ENCODE measurements at regions not wholly inside any gene's neighbourhood (a gene's known extent, or its start where the extent isn't known, plus 50 kb on each side); places are given as distances from the start of the nearest gene placed in this dataset.

DNA sequence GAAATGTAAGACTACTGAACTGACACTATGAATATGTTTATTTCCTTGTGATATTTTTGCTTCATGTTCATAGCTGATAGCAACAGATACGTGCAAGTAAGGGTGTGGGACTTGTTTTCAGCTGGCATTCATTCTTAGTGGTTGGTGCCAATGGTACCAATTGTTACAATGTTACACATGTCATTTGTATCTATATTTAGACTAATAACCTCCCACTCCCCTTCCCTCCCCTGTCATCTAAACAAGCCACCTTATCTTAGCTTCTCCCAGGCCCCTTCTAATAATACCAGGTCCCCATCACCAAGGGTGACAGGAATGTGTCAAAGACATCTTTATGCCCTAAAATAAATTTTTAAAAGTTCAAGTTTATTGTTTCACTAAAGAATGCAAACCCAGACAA lies 294.7 kb upstream of the FAM98A start:
- no peak overlapping the region for H3K27ac ChIP-seq (ENCODE audit: insufficient read depth, low read length, poor library complexity, severe bottlenecking)
- H3K4me1 Mint-ChIP-seq: no peaks in the 10 kb centered on the region
- H3K27me3 ChIP-seq (ENCODE audit: control insufficient read depth, insufficient read depth, low read length): no peaks in the 10 kb centered on the region
- H3K27ac Mint-ChIP-seq: no peak overlapping the region
- H3K36me3 ChIP-seq (ENCODE audit: control insufficient read depth, insufficient read depth, low read length): no peaks in the 10 kb centered on the region
- no peak overlapping the region for H3K4me3 Mint-ChIP-seq
- H3K36me3 Mint-ChIP-seq: no peaks in the 10 kb centered on the region
- no peaks in the 10 kb centered on the region for H3K4me1 ChIP-seq (ENCODE audit: control insufficient read depth, insufficient read depth, low read length, poor library complexity, severe bottlenecking)
- no peak for ATAC-seq (ENCODE audit: low read depth in 2 of 2)
- H3K9me3 Mint-ChIP-seq: peaks cover 0 to 8% (median 3%) of the 10 kb centered on the region in 7 donors
- DNase-seq: no peak
- H3K27me3 Mint-ChIP-seq: no peaks in the 10 kb centered on the region
- no peaks in the 10 kb centered on the region for H3K9me3 ChIP-seq (ENCODE audit: control insufficient read depth in 2 of 2, low read length in 2 of 2)
- no peak overlapping the region for H3K4me3 ChIP-seq (ENCODE audit: low read depth, low read length)

DNA sequence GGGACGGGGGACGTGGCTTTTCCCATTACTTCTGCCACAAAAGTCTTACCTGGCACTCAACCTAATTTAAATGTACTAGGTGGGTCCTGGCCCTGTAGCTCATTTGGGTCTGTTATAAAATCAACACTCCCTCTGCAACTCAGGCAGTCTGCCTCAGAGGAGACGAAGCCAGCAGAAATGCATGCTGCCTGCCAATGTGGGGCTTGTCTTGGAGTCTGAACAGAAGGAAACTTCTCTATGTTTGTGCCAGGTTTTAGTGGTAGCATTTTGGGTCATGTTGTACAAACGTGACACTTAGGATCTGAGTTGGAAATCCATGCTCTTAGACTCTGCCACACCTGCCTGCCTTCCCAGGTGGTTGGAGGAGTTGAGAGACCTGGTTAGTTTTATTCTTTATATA lies 292.5 kb upstream of the FAM98A start:
- Mint-ChIP-seq H3K9me3 (peaks cover 0 to 10% (median 2%) of the 10 kb centered on the region in 7 donors), H3K4me3 (no peak overlapping the region), H3K4me1 (no peaks in the 10 kb centered on the region), H3K27me3 (no peaks in the 10 kb centered on the region), H3K36me3 (no peaks in the 10 kb centered on the region), H3K27ac (no peak overlapping the region)
- H3K27me3 ChIP-seq (ENCODE audit: control insufficient read depth, insufficient read depth, low read length): no peaks in the 10 kb centered on the region
- DNase-seq (no peak), ATAC-seq (ENCODE audit: low read depth in 2 of 2) (no peak)
- no peak overlapping the region for H3K27ac ChIP-seq (ENCODE audit: insufficient read depth, low read length, poor library complexity, severe bottlenecking)
- H3K36me3 ChIP-seq (ENCODE audit: control insufficient read depth, insufficient read depth, low read length): no peaks in the 10 kb centered on the region
- H3K9me3 ChIP-seq (ENCODE audit: control insufficient read depth in 2 of 2, low read length in 2 of 2): no peaks in the 10 kb centered on the region
- no peak overlapping the region for H3K4me3 ChIP-seq (ENCODE audit: low read depth, low read length)
- no peaks in the 10 kb centered on the region for H3K4me1 ChIP-seq (ENCODE audit: control insufficient read depth, insufficient read depth, low read length, poor library complexity, severe bottlenecking)

DNA sequence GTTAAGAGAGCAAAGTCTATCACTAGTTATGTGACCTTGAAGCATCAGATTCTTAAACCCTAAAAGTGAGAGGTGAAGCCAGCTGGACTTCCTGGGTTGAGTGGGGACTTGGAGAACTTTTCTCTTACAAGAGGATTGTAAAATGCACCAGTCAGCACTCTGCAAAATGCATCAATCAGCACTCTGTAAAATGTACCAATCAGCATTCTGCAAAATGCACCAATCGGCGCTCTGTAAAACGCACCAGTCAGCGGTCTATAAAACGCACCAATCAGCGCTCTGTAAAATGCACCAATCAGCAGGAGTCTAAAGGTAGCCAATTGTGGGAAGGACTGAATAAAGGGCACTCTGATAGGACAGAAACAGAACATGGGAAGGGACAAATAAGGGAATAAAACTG lies 291.6 kb upstream of the FAM98A start:
- H3K9me3 ChIP-seq (ENCODE audit: control insufficient read depth in 2 of 2, low read length in 2 of 2): no peaks in the 10 kb centered on the region
- H3K4me1 Mint-ChIP-seq: no peaks in the 10 kb centered on the region
- no peak overlapping the region for H3K4me3 ChIP-seq (ENCODE audit: low read depth, low read length)
- no peaks in the 10 kb centered on the region for H3K36me3 ChIP-seq (ENCODE audit: control insufficient read depth, insufficient read depth, low read length)
- H3K36me3 Mint-ChIP-seq: no peaks in the 10 kb centered on the region
- H3K4me1 ChIP-seq (ENCODE audit: control insufficient read depth, insufficient read depth, low read length, poor library complexity, severe bottlenecking): no peaks in the 10 kb centered on the region
- ATAC-seq (ENCODE audit: low read depth in 2 of 2): no peak
- peaks cover 0 to 9% (median 2%) of the 10 kb centered on the region in 7 donors for H3K9me3 Mint-ChIP-seq
- DNase-seq: no peak
- no peaks in the 10 kb centered on the region for H3K27me3 ChIP-seq (ENCODE audit: control insufficient read depth, insufficient read depth, low read length)
- H3K27ac ChIP-seq (ENCODE audit: insufficient read depth, low read length, poor library complexity, severe bottlenecking): no peak overlapping the region
- H3K27me3 Mint-ChIP-seq: no peaks in the 10 kb centered on the region
- no peak overlapping the region for H3K27ac Mint-ChIP-seq
- no peak overlapping the region for H3K4me3 Mint-ChIP-seq

DNA sequence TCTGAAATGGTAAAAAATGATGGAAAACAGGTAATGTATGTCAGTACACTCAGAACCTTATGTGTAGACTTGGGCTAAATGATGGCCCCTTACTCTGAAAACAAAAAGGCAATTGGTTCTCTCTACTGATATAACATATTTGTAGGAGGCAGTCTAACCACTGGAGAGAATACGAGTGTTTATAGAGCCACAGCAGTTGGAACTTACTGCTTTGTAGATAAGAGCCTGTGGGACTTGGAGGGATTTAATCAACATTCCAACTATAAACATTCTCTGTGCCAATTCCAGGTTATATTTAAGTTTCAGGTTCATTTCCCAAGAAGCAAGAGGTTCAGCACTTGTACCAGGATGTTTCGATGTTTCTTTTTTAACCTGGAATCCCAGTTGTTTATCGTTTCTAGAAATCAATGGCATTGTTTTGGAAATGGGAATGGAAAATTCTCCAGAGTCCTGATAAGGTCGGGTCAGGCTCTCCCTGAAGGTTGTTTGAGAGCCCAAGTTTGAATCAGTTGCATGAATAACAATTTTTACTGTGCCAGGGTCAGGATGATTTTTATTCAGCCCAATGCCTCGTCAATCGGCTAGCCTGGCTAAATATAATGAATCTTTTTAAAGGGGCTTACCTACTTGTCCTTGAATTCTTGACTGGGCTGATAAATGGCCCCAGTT lies 278.4 kb upstream of the FAM98A start:
- Histone ChIP-seq H3K36me3 (ENCODE audit: control insufficient read depth, insufficient read depth, low read length) (no peaks in the 10 kb centered on the region), H3K27ac (ENCODE audit: insufficient read depth, low read length, poor library complexity, severe bottlenecking) (no peak overlapping the region), H3K9me3 (ENCODE audit: control insufficient read depth in 2 of 2, low read length in 2 of 2) (no peaks in the 10 kb centered on the region), H3K4me1 (ENCODE audit: control insufficient read depth, insufficient read depth, low read length, poor library complexity, severe bottlenecking) (no peaks in the 10 kb centered on the region), H3K27me3 (ENCODE audit: control insufficient read depth, insufficient read depth, low read length) (no peaks in the 10 kb centered on the region), H3K4me3 (ENCODE audit: low read depth, low read length) (no peak overlapping the region)
- H3K27ac Mint-ChIP-seq: no peak overlapping the region
- no peak for DNase-seq
- H3K27me3 Mint-ChIP-seq: no peaks in the 10 kb centered on the region
- no peaks in the 10 kb centered on the region for H3K36me3 Mint-ChIP-seq
- no peak overlapping the region for H3K4me3 Mint-ChIP-seq
- H3K4me1 Mint-ChIP-seq: no peaks in the 10 kb centered on the region
- ATAC-seq (ENCODE audit: low read depth in 2 of 2): no peak
- peaks cover 0 to 11% (median 3%) of the 10 kb centered on the region in 7 donors for H3K9me3 Mint-ChIP-seq

DNA sequence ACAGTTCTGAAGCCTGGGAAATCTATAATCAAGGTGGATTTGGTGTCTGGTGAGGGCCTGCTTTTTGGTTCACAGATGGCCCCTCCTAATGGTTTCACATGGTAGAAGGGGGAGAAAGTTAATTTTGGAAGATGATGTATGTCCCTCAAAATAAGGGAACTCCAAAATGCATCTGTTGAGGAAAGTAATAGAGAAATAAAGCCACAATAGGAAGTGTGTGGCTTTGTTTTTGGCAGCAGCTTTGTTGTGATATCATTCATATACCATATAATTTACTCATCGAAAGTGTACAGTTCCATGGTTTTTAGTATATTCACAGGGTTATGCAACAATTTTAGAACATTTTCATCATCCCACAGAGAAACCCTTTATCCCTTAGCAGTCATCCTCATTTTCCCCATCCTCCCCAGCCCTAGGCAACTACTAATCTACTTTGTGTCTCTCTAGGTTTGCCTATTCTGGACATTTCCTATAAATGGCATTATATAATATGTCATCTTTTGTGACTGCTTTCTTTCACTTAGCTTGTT lies 274.0 kb upstream of the FAM98A start:
- Histone ChIP-seq H3K9me3 (ENCODE audit: control insufficient read depth in 2 of 2, low read length in 2 of 2) (no peaks in the 10 kb centered on the region), H3K27me3 (ENCODE audit: control insufficient read depth, insufficient read depth, low read length) (no peaks in the 10 kb centered on the region), H3K4me1 (ENCODE audit: control insufficient read depth, insufficient read depth, low read length, poor library complexity, severe bottlenecking) (no peaks in the 10 kb centered on the region), H3K4me3 (ENCODE audit: low read depth, low read length) (no peak overlapping the region), H3K27ac (ENCODE audit: insufficient read depth, low read length, poor library complexity, severe bottlenecking) (no peak overlapping the region), H3K36me3 (ENCODE audit: control insufficient read depth, insufficient read depth, low read length) (no peaks in the 10 kb centered on the region)
- Mint-ChIP-seq H3K27ac (no peak overlapping the region), H3K9me3 (peaks cover 0 to 23% (median 9%) of the 10 kb centered on the region in 7 donors), H3K36me3 (no peaks in the 10 kb centered on the region), H3K4me3 (no peak overlapping the region), H3K4me1 (no peaks in the 10 kb centered on the region), H3K27me3 (no peaks in the 10 kb centered on the region)
- ATAC-seq (ENCODE audit: low read depth in 2 of 2): no peak
- DNase-seq: no peak

DNA sequence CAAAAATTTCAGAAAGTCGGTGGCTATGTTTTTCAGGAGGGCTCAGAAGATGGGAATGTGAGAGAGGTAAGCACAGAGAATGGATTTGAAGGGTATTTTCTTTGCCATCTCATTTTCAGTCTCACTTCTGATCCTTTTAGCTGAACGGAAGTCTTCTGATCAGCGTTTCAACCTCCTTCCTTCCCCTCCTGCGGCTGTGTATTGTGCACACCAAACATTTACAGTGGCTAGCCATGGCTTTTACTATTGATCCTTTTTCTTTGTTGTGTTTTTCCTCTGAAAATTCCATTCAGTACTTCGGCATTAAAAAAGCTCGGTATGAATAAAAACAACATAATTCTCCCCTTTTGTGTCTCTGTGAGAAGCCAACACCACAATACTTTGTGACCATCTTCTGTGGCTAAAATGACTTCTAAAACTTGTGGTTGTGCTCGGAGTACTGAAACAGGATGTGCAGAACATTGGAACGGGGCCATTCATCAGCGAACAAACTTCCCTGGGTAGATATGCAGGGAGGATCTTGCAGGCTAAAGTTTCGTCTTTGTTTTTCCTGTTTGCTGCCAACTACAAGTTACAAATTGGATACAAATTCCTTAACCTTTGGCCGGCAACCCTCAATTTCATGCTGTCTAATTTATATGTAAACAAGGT lies 260.8 kb upstream of the FAM98A start:
- H3K4me3 Mint-ChIP-seq: no peak overlapping the region
- no peak for ATAC-seq (ENCODE audit: low read depth in 2 of 2)
- no peaks in the 10 kb centered on the region for H3K4me1 ChIP-seq (ENCODE audit: control insufficient read depth, insufficient read depth, low read length, poor library complexity, severe bottlenecking)
- no peaks in the 10 kb centered on the region for H3K36me3 Mint-ChIP-seq
- DNase-seq: no peak
- H3K27me3 Mint-ChIP-seq: no peaks in the 10 kb centered on the region
- no peaks in the 10 kb centered on the region for H3K36me3 ChIP-seq (ENCODE audit: control insufficient read depth, insufficient read depth, low read length)
- H3K9me3 Mint-ChIP-seq: peaks cover 0 to 12% (median 5%) of the 10 kb centered on the region in 7 donors
- H3K9me3 ChIP-seq (ENCODE audit: control insufficient read depth in 2 of 2, low read length in 2 of 2): no peaks in the 10 kb centered on the region
- no peak overlapping the region for H3K27ac ChIP-seq (ENCODE audit: insufficient read depth, low read length, poor library complexity, severe bottlenecking)
- no peaks in the 10 kb centered on the region for H3K4me1 Mint-ChIP-seq
- H3K27ac Mint-ChIP-seq: no peak overlapping the region
- H3K27me3 ChIP-seq (ENCODE audit: control insufficient read depth, insufficient read depth, low read length): no peaks in the 10 kb centered on the region
- H3K4me3 ChIP-seq (ENCODE audit: low read depth, low read length): no peak overlapping the region

DNA sequence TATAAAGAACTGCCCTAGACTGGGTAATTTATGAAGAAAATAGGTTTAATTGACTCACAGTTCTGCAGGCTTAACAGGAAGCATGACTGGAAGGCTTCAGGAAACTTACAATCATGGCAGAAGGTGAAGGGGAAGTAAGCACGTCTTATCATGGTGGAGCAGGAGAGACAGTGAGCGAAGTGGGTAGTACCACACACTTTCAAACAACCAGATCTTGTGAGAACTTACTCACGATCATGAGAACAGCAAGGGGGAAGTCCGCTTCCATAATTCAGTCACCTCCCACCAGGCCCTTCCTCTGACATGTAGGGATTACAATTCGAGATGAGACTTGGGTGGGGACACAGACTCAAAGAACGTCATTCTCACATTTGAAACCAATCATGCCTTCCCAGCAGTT lies 260.1 kb upstream of the FAM98A start:
- no peaks in the 10 kb centered on the region for H3K36me3 Mint-ChIP-seq
- DNase-seq: no peak
- ATAC-seq (ENCODE audit: low read depth in 2 of 2): no peak
- H3K4me1 Mint-ChIP-seq: no peaks in the 10 kb centered on the region
- no peak overlapping the region for H3K27ac Mint-ChIP-seq
- no peak overlapping the region for H3K4me3 Mint-ChIP-seq
- Histone ChIP-seq H3K27me3 (ENCODE audit: control insufficient read depth, insufficient read depth, low read length) (no peaks in the 10 kb centered on the region), H3K27ac (ENCODE audit: insufficient read depth, low read length, poor library complexity, severe bottlenecking) (no peak overlapping the region), H3K36me3 (ENCODE audit: control insufficient read depth, insufficient read depth, low read length) (no peaks in the 10 kb centered on the region), H3K9me3 (ENCODE audit: control insufficient read depth in 2 of 2, low read length in 2 of 2) (no peaks in the 10 kb centered on the region), H3K4me1 (ENCODE audit: control insufficient read depth, insufficient read depth, low read length, poor library complexity, severe bottlenecking) (no peaks in the 10 kb centered on the region), H3K4me3 (ENCODE audit: low read depth, low read length) (no peak overlapping the region)
- H3K27me3 Mint-ChIP-seq: no peaks in the 10 kb centered on the region
- peaks cover 1 to 13% (median 6%) of the 10 kb centered on the region in 7 donors for H3K9me3 Mint-ChIP-seq

DNA sequence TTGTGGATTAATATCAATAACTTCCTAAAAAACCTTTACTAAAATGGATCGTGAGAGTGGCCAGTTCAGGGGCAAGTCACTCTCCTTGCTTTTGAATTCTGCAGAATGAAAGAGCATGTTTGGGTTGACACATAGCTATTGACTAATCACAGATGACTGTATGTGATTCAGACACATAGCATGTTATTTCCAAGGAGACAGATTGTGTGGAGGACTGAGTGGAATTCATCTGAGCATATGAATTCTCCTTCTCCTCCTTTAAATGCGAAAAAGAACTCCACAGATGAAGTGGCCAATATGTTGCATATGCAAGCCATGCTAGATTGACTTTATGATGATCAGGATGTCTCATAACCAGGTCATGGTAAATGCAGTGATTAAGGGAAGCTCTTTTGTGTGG lies 249.4 kb upstream of the FAM98A start:
- no peaks in the 10 kb centered on the region for H3K27me3 ChIP-seq (ENCODE audit: control insufficient read depth, insufficient read depth, low read length)
- H3K4me3 Mint-ChIP-seq: no peak overlapping the region
- H3K27ac Mint-ChIP-seq: no peak overlapping the region
- no peak overlapping the region for H3K27ac ChIP-seq (ENCODE audit: insufficient read depth, low read length, poor library complexity, severe bottlenecking)
- H3K36me3 Mint-ChIP-seq: no peaks in the 10 kb centered on the region
- peaks cover 1 to 20% (median 6%) of the 10 kb centered on the region in 7 donors for H3K9me3 Mint-ChIP-seq
- no peak for ATAC-seq (ENCODE audit: low read depth in 2 of 2)
- no peaks in the 10 kb centered on the region for H3K36me3 ChIP-seq (ENCODE audit: control insufficient read depth, insufficient read depth, low read length)
- DNase-seq: no peak
- H3K4me3 ChIP-seq (ENCODE audit: low read depth, low read length): no peak overlapping the region
- H3K27me3 Mint-ChIP-seq: no peaks in the 10 kb centered on the region
- H3K4me1 ChIP-seq (ENCODE audit: control insufficient read depth, insufficient read depth, low read length, poor library complexity, severe bottlenecking): no peaks in the 10 kb centered on the region
- no peaks in the 10 kb centered on the region for H3K4me1 Mint-ChIP-seq
- H3K9me3 ChIP-seq (ENCODE audit: control insufficient read depth in 2 of 2, low read length in 2 of 2): peaks cover 4 to 16% of the 10 kb centered on the region in 2 experiments

Data from CD4-positive, CD25-positive, alpha-beta regulatory T cell (primary cell).